Lung microvascular endothelial cell (primary cell): ENCODE measurements at regions not wholly inside any gene's neighbourhood (a gene's known extent, or its start where the extent isn't known, plus 50 kb on each side); places are given as distances from the start of the nearest gene placed in this dataset.

Source experiments
- DNase-seq, 2 donors: peaks; one replicate each; pipeline versions ENCODE4 v3.0.0 to v3.0.0-alpha.2; 2010; ENCODE audit warnings: low read depth in 2 of 2

DNA sequence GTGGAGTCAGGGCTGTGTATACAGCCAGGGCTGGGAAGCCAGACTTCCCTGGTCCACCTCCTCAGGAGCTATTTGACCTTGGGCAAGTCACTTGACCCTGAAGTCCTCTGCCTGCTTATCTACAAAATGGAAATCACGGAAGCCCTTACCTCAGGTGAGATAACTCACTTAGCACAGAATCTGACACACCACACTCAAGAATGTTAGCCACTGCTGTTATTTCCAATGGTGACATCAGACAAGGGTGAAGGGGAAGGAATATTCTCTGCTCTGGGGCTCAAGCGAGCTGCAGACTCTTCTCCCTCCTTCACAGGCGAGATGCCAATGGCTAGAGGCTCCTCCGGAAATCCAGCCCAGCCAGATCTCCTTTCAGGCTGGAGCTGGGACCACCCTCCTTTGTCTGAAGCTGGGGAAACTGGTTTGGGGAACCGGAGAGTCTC, 189.6 kb downstream of the HAUS1 start:
- DNase-seq: no peak

DNA sequence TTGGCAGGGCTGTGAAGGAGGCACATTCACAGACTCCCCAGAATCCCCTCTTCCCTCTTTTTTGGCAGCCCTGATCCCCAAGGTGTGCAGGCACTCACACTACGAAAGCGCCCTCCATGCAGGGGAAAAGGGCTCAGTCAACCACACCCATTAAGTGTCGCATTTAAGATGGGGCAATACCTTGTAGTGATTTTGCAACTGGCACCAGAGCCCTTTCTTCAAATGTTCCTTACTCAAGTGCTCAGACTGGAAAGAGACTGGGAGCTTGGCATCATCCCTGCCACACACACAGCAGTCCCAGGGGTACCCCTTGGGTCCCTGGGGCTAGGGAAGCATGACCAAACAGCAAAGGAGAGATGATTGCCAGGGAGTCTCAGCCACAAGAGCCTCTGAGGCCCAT, 190.1 kb downstream of the HAUS1 start:
- no peak for DNase-seq

DNA sequence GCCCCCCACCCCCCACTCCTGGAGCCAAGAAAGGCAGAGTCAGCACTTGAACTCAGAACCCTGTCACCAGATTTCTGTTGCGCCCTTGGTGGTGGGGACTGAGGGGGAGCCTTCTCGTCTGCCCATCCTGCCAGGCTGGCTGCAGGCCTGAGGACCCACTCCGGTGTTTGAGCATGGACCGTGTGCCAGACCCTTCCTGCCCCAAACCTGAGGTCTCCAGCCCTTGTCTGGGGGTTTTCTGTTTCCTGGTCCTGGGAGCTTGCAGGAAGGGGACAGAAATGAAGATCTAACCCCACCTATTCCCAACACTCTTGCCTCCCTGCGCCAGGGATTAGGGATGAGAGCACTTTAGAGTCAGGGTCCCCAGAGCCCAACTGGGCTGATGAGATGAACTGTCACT, 190.6 kb downstream of the HAUS1 start:
- DNase-seq: no peak

DNA sequence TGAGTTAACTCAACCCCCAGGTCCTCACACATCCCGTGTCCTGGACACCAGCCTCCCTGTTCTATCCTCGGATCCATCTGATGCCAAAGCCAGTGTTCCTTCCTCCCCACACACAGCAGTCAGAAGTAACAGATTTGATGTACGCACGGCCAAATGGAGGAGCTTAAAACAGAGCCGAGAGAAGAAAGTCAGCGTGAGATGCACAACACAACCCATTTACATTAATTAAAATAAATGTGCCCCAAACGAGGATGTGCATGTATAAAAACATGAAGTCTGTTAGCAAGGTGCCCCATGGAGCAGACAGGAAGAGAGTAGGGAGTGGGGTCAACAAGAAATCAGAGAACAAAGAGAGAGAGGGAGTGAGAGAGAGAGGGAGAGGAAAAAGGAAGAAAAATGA, 191.2 kb downstream of the HAUS1 start:
- DNase-seq: no peak

DNA sequence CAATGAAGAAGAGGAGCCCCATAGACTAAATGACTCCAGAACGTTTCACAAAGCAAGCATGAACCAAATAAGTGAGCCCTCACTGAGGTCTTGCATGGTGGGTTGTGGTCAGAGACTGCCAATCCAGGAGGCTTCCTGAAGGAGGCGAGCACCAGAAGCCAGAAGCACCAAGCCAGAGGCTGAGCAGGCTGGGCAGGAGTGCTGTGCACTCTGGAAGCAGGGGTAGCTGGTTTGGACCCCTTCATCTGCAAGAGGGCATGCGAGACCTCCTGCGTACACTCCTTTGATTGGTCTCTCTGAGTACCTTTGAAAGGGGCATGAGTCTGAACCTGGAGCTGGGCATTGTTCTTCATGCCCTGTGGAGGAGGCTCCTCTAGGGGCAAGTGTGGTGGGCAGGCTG, 192.5 kb downstream of the HAUS1 start:
- DNase-seq: no peak

DNA sequence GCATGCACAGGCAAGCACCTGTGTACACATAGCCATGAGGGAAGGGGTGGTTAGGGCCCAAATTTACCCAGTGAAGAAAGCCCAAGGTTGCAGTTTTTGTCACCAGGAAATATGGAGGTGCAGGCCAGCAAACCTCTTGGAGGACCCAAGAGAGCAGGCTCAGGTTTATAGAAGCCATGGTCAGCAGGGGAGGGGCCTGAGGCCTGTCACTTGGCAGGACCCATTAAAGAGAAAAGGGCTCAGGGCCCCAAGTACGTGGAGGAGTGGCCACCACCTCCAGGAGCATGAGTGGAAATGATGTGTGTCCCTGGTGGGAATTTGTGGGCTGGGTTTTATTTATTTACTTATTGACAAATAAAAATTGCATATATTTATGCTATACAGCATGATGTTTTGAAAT, 192.9 kb downstream of the HAUS1 start:
- no peak for DNase-seq

DNA sequence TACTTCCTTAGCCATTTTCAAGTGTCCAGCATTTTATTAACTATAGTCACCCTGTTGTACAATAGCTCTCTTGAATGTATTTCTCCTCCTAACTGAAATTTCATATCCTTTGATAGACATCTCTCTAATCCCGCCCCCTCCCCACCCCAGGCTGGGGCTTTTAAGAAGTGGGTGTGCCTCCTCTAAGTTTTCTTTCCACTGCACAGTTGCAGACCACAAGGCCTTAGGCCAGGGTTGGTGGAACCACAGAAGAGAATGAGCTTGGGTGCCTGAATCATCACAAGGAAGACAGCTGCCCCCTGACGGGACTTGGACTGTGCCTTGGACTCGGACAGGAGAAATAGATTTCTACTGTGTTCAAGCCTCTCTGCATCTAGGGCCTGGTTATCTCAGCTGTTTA, 193.4 kb downstream of the HAUS1 start:
- DNase-seq: no peak

DNA sequence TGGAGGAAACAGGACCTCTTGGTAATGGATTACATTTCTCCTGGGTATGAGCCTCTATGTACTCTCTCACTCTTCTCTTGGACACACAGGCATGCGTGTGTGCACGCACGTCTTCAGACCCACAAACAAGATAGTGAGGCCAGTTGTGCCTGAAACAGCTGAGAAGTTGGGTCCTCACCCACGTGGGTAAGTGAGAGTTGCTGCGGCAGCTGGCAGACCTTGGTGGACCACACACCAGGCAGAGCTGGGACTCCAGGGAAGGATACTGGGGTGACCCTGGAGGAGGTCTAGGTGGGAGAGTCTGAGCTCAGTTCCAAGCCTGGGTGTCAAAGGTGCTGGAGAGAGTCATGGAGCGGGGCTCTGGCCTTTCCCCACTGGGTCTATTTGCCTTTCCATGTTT, 194.3 kb downstream of the HAUS1 start:
- DNase-seq: no peak

DNA sequence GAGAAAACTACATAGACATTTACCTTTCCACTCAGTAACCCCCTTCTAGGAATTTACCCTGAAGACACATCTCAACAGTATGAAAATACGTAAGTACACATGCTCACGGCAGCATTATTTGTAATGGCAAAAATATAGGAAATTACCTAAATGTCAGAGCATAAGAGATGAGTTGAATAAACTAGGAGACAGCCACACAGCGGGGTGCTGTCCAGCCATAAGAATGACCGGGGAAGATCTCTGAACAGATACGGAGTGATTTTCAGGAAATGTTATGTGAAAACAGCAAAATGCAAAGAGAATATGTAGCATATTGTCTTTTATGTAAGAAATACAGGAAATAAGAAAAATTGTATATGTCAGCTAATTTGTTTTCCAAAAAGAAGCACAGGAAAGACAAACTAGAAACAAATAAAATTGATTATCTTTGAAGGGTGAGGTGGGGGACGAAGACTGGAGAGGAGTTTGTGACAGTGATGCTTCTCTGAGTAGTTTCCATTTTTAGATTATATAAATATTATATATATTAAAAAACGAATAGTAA, 195.4 kb downstream of the HAUS1 start:
- DNase-seq: no peak

DNA sequence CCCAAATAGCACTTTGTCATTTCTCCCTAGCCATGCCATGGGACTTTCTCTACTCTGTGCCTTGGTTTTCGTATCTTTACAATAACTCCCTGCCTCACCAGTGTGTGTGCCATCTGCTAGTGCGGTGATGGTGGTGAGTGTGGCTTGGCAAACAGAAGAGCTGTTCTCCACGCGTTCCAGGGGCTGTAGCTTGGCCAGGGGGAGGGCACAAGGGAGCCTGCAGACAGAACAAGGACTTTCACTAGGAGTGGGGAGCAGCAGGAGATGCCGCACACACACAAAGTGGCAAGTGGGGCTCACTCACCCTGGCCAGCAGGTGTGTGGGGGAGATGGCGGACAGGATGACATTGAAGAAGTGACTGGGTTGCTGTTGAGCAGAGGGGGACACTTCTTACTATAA, 196.9 kb downstream of the HAUS1 start:
- DNase-seq: no peak

DNA sequence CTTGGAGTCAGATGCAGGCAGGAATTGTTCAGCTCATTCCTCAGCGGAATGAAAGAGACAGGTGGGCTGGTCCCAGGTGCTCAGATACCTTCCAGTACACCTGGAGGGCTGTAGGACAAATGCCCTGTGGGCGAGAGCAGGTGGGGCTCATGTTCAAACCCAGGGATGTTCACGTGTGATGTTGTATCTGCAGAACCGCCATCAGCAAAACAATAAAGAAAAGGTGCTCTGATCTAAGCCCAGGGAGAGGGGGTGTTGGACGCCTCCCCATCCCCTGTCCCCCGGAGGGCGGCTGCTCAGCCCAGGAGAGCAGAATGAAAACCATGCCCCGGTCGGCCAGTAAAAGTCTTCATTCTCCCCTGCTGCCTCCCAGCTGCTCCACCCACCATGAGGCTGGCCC, 197.4 kb downstream of the HAUS1 start:
- no peak for DNase-seq

DNA sequence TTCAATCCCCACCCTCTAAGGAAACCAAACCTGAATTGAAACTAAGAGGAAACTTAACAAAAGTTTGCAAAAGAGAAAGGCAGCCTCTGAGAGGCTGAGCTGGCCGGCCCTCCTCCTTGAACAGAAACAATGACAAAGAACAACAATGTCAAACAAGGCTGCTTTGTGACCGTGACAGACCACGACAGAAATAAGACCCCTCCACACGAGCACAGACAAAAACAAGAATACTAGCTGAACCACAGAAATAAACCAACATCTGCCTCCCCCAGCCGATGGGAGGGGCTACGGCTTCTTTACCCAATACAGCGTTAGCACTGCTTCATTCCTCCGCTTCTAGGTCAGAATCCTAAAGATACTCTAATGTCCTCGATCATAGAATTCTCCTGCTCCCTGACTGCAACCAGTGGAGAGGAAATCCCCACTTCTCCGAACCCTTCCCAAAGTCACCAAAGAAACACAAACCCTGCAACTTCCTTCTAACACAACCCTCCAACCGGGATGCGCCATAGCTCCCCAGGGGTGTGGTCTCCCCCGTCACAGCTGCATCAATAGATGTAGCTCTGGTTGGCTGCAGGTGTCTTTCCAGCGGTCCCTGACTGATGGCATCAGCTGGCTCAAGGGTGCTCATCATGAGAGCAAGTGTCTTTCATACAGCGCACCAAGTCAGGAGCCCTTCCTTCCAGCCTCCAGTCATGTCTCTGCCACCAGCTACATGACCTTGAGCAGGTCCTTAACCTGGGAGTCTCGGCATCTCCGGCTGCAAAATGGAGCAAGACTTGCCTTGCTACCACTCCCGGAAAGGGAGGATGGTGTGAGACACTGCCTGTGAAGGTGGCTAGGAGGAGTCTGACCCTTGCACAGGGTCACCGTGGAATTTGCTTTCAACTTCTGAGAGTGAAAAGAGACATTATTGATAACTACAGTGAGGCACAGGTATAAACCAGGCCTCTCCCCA, 198.6 kb downstream of the HAUS1 start:
- no peak for DNase-seq

DNA sequence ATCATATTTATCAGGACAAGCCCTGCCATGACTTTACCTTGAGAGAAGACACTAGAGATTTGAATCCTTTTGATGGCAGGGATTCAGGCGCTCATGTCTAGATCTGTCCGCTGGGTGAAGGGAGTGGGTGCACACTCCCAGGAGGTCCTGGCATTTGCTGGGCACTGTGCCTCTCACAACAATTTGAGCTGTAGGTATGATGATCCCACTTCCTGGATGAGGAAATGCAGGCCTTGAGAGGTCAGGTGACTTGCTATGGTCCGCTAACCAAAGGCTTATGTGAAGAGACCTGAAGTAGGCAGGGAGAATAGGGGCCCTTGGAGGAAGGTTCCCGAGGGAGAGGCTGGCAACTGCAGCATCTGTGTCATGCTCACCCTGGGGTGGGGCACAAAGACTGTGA, 206.1 kb downstream of the HAUS1 start:
- no peak for DNase-seq

DNA sequence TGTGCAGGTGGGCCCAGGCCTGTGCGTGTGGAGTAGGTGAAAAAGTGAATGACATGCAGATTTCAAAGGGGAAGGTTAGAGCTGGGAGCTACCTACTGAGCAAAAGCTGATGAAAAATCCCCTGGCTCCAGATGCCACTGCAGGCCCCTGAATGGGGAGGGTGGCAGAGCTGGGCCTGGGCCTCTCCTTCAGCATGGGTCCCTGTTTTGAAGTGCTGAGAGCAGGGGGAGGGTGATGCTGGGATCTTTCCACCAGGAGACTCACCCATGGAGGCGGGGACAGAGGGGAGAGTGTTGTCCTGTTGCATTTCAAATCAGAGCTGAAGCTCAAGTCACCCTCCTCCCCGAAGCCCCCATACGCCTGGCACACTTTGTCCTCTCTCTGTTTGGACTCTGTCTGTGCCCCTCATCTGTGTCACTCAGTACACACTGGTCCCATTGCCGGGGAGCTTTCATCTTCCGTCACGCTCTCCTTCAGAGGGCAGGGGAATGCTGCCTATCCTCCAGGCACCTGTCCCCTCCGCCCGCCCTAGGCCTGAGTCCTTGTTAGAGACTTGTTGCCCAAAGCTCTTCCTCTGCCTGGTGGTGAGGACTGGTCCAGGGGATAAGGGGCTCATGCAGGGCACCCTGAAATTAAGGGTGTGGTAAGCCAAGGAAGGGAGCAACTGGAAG, 206.6 kb downstream of the HAUS1 start:
- DNase-seq: no peak

DNA sequence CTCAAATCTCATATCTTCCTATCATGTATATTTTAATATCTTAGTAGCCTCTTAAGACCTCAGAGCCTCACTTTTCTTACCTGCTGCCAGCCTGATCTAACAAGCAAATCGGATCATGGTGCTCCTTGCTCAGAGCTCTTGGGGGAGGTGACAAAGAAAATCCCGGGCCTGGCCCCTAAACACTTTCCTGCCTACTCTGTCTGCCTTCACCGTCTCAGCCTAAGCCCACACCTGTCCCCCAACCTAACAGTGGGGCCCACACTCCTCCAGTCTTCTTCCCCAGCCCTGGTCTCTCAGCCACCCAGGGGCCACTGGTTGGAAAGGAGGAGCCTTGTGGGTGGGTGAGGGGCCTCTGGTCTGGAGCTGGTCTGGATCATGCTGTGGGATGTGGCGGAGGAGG, 207.3 kb downstream of the HAUS1 start:
- DNase-seq: no peak

DNA sequence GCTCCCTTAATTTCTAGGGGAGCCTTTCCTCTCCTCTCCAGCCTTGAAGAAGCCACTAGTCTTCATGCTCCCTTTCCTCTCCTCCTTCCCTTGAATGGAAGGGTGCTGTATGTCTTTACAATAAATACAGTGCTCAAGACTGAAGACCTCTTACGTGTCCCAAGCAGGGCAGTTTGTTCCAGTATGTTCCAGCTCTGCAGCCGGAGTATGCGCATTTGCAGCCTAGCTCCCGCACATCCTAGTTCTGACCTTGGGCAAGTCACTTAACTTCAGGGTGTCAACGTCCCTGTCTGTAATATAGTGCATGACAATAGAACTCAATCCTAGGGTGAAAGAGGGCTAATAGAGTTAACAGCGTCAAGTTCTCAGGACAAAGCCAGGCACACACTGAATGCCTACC, 208.0 kb downstream of the HAUS1 start:
- no peak for DNase-seq

DNA sequence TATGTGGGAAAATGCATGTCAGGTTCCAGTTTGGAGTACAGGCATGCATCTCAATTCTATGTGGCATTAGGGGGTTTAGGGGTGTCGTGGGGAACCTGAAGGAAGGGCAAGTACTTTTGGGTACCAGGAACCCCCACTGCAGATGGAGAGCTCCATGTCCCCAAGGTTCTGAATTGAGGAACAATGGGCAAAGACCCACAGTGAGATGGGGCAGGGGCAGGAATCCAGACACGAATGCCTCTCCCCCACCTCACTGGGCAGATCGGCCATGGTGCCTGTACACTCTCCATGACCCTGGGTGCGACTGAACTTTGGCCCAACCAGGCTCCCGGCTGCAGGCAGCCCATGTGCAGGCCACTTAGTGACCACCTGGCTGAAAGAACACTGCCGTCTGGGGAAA, 209.3 kb downstream of the HAUS1 start:
- no peak for DNase-seq

DNA sequence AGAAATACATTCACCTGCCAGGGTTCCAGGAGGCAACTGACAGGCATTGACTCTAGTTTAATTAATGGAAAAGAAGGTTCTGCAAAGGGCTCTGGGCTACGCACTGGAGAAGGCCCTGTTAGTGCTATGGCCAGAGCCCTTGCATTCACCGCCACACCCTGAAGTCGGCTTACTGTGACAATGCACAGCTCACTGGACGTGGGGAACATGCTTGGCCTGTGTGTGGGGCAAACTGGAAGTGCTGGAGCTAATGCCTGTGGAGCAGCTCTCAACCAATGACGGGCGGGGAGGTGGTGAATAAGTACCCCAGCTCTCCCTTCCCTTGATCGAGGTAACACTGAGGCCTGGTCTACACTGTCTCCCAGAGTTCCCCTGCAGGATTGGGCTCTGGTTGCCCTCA, 209.8 kb downstream of the HAUS1 start:
- no peak for DNase-seq

DNA sequence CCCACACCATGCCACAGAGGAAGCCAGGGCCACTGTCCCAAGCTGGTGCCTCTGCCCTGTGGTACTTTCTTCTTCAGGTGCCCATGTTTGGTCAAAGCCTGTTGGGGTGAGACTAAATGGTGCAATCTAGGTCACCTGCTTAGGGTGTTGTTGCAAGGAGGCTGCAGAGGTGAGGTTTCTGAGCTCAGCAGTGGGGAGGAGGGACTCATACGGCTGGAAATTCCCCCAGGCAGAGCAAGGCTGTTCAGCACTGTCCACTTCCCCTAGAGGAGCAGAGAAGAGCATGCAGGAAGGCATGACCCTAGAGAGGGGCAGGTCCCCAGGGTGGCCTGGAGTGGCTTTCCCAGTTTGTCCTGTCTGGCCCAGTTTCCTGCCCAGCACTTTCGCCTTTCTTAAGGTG, 211.0 kb downstream of the HAUS1 start:
- DNase-seq: no peak

DNA sequence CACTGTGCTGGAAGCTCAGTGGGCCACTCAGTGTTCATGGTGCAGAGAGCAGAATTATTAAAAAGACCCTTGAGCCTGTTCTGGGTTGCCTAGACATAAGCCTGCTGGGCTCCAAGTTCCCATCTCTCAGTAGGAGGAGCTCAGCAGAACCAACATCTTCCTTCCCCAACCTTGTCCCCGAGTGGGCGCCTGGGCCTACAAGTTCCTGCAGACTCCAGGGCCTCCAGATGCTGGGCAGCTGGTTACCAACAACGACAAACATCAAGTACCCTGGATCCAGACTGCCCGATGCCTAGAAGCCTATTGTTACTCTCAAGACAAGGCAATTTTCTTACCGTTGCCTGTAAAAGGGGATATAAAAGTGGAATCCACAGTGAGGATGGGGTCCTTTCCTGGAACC, 214.2 kb downstream of the HAUS1 start:
- DNase-seq: no peak

DNA sequence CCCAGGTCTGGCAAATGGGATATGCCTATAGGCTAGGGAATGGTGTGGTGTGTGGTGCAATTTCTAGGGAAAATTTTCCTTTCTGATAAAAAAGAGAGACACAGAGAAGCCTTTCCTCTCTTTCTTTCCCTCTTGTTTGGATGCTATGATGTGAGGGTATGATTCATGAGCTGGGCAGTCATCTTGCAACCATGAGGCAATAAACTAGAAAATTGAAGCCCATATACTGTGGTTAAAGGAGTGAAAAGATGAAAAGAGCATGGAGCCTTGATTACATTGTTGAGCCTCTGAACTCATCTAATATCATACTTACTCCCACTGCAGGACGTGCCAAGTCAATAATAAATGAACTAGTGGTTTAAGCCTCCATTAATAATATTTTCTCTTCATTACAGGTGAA, 215.6 kb downstream of the HAUS1 start:
- no peak for DNase-seq

DNA sequence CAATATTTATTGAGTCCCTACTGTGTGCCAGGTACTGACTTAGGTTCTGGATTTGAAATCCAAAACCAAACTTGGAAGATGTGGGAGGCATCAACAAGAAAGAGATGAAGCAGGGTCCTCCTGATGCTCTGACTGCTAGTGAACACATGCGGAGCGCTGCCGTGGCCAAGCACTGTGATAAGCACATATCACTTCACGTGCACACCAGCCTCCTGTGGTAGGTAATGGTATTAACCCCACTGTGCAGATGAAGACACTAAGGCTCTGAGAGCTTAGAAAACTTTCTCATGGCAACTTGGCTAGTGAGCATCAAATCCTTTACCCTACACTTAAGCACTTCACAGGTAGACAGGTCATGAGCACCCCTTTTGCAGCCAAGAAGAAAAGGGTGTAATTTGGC, 216.1 kb downstream of the HAUS1 start:
- DNase-seq: no peak
